ENCODE measurements at regions not wholly inside any gene's neighbourhood (a gene's known extent, or its start where the extent isn't known, plus 50 kb on each side); places are given as distances from the start of the nearest gene placed in this dataset.

GRCh38 chr2:188181884-188182283, 109.8 kb upstream of the GULP1 start:
- DNase-seq (ENCODE audit: low spot score): no peak

GRCh38 chr2:188187726-188188125, 103.9 kb upstream of the GULP1 start:
- H3K27ac ChIP-seq: no peak overlapping the region
- DNase-seq (ENCODE audit: low spot score): no peak
- ChIA-PET CTCF (interaction anchor here (0.6 kb wide), 1 partner anchor 86 kb away, joined by 3 read pairs; no protein-coding TSS in a partner anchor), POLR2A (ENCODE audit: low non-redundant PET) (no interaction called here)
- TF ChIP-seq CTCF (conservative IDR thresholded peaks at IDR 0.05; ENCODE audit: low read depth): no peak

More at GRCh38 chr2:188181884-188182283, 109.8 kb upstream of the GULP1 start:
- TF ChIP-seq CTCF (conservative IDR thresholded peaks at IDR 0.05; ENCODE audit: low read depth): no peak
- H3K27ac ChIP-seq: no peak overlapping the region
- POLR2A ChIA-PET (ENCODE audit: low non-redundant PET): no interaction called here
- CTCF ChIA-PET: no interaction called here

- ChIA-PET POLR2A (ENCODE audit: low non-redundant PET) (no interaction called here), CTCF (no interaction called here)
- TF ChIP-seq CTCF (conservative IDR thresholded peaks at IDR 0.05; ENCODE audit: low read depth): no peak
- DNase-seq (ENCODE audit: low spot score): peak; percentile 5
- no peak overlapping the region for H3K27ac ChIP-seq
These were observed 102.3 kb upstream of the GULP1 start for GRCh38 chr2:188189356-188189755.

GRCh38 chr2:188193230-188193629, 98.4 kb upstream of the GULP1 start:
- no peak for TF ChIP-seq CTCF (conservative IDR thresholded peaks at IDR 0.05; ENCODE audit: low read depth)
- POLR2A ChIA-PET (ENCODE audit: low non-redundant PET): no interaction called here
- CTCF ChIA-PET: no interaction called here
- DNase-seq (ENCODE audit: low spot score): peak; percentile 30
- H3K27ac ChIP-seq: no peak overlapping the region

GRCh38 chr2:188196343-188197008, 95.2 kb upstream of the GULP1 start:
- ChIA-PET CTCF (interaction anchor here (0.5 kb wide), 1 partner anchor 200 kb away, joined by 3 read pairs; no protein-coding TSS in a partner anchor), POLR2A (ENCODE audit: low non-redundant PET) (no interaction called here)

GRCh38 chr2:188199716-188200128, 92.0 kb upstream of the GULP1 start:
- POLR2A ChIA-PET (ENCODE audit: low non-redundant PET): no interaction called here
- TF ChIP-seq CTCF (conservative IDR thresholded peaks at IDR 0.05; ENCODE audit: low read depth): no peak
- no peak overlapping the region for H3K27ac ChIP-seq
- peak; percentile 67 for DNase-seq (ENCODE audit: low spot score)
- CTCF ChIA-PET: no interaction called here

More at GRCh38 chr2:188196343-188197008, 95.2 kb upstream of the GULP1 start:
- no peak for DNase-seq (ENCODE audit: low spot score)
- H3K27ac ChIP-seq: no peak overlapping the region
- TF ChIP-seq CTCF (conservative IDR thresholded peaks at IDR 0.05; ENCODE audit: low read depth): no peak

Data from RWPE1 (cell line).